Stimulated activated memory B cell treated with anti-CD40 and anti-IgM and Interleukin-4, amounts not matched to agents 10 μg/mL and 1 μg/mL and 100 μg/mL, for 72 hours (primary cell): ENCODE measurements at regions not wholly inside any gene's neighbourhood (a gene's known extent, or its start where the extent isn't known, plus 50 kb on each side); places are given as distances from the start of the nearest gene placed in this dataset.

Experiments used
- ATAC-seq: fragments of 150-1000 bp; cut with Tn5 transposase; 2 replicates; pipeline ENCODE4 v1.10.0; 2021
- H3K27ac Mint-ChIP-seq: one replicate; pipeline ENCODE4 v1.8.0; 2022; ENCODE audit warnings: mild to moderate bottlenecking, mixed read lengths
- H3K27me3 Mint-ChIP-seq: one replicate; pipeline ENCODE4 v1.8.0; 2022; ENCODE audit warnings: mixed read lengths
- H3K36me3 Mint-ChIP-seq: one replicate; pipeline ENCODE4 v1.8.0; 2022; ENCODE audit warnings: mixed read lengths
- H3K4me1 Mint-ChIP-seq: one replicate; pipeline ENCODE4 v1.8.0; 2022; ENCODE audit warnings: mixed read lengths
- H3K4me3 Mint-ChIP-seq: one replicate; pipeline ENCODE4 v1.8.0; 2022; ENCODE audit warnings: mild to moderate bottlenecking, moderate library complexity, mixed read lengths
- H3K9me3 Mint-ChIP-seq: one replicate; pipeline ENCODE4 v1.8.0; 2022; ENCODE audit warnings: mixed read lengths

GRCh38 chr18:57991552-57991951 is 52.5 kb upstream of the NEDD4L start:
- no peak overlapping the region for H3K27ac Mint-ChIP-seq
- H3K4me1 Mint-ChIP-seq: no peaks in the 10 kb centered on the region
- no peaks in the 10 kb centered on the region for H3K36me3 Mint-ChIP-seq
- H3K9me3 Mint-ChIP-seq: peaks cover 3% of the 10 kb centered on the region
- ATAC-seq: no peak
- H3K4me3 Mint-ChIP-seq: no peak overlapping the region
- H3K27me3 Mint-ChIP-seq: no peaks in the 10 kb centered on the region

- H3K36me3 Mint-ChIP-seq: no peaks in the 10 kb centered on the region
- H3K27me3 Mint-ChIP-seq: no peaks in the 10 kb centered on the region
- H3K9me3 Mint-ChIP-seq: peaks cover 3% of the 10 kb centered on the region
- H3K4me1 Mint-ChIP-seq: no peaks in the 10 kb centered on the region
- no peak overlapping the region for H3K4me3 Mint-ChIP-seq
- ATAC-seq: no peak
- no peak overlapping the region for H3K27ac Mint-ChIP-seq
Observed at GRCh38 chr18:57989536-57989935, 54.5 kb upstream of the NEDD4L start.

- no peak overlapping the region for H3K27ac Mint-ChIP-seq
- ATAC-seq: no peak
- H3K27me3 Mint-ChIP-seq: no peaks in the 10 kb centered on the region
- H3K9me3 Mint-ChIP-seq: peaks cover 3% of the 10 kb centered on the region
- no peak overlapping the region for H3K4me3 Mint-ChIP-seq
- H3K4me1 Mint-ChIP-seq: peaks cover 15% of the 10 kb centered on the region
- no peaks in the 10 kb centered on the region for H3K36me3 Mint-ChIP-seq
Observed at GRCh38 chr18:57984490-57985115, 59.4 kb upstream of the NEDD4L start.

GRCh38 chr18:57983965-57984364 is 60.1 kb upstream of the NEDD4L start:
- no peaks in the 10 kb centered on the region for H3K36me3 Mint-ChIP-seq
- H3K4me1 Mint-ChIP-seq: peaks cover 15% of the 10 kb centered on the region
- H3K9me3 Mint-ChIP-seq: peaks cover 3% of the 10 kb centered on the region
- H3K27me3 Mint-ChIP-seq: no peaks in the 10 kb centered on the region
- no peak overlapping the region for H3K4me3 Mint-ChIP-seq
- ATAC-seq: no peak
- no peak overlapping the region for H3K27ac Mint-ChIP-seq

- Mint-ChIP-seq H3K4me1 (peaks cover 15% of the 10 kb centered on the region), H3K27me3 (no peaks in the 10 kb centered on the region), H3K4me3 (no peak overlapping the region), H3K27ac (no peak overlapping the region), H3K36me3 (no peaks in the 10 kb centered on the region), H3K9me3 (peaks cover 3% of the 10 kb centered on the region)
- no peak for ATAC-seq
Observed at GRCh38 chr18:57983472-57983871, 60.6 kb upstream of the NEDD4L start.

GRCh38 chr18:57982372-57983021 is 61.5 kb upstream of the NEDD4L start:
- no peaks in the 10 kb centered on the region for H3K36me3 Mint-ChIP-seq
- peaks cover 15% of the 10 kb centered on the region for H3K4me1 Mint-ChIP-seq
- H3K9me3 Mint-ChIP-seq: no peaks in the 10 kb centered on the region
- H3K27ac Mint-ChIP-seq: no peak overlapping the region
- no peaks in the 10 kb centered on the region for H3K27me3 Mint-ChIP-seq
- H3K4me3 Mint-ChIP-seq: no peak overlapping the region
- ATAC-seq: peak; percentile 58

- Mint-ChIP-seq H3K36me3 (no peaks in the 10 kb centered on the region), H3K4me3 (no peak overlapping the region), H3K27ac (no peak overlapping the region), H3K9me3 (no peaks in the 10 kb centered on the region), H3K27me3 (no peaks in the 10 kb centered on the region), H3K4me1 (peaks cover 16% of the 10 kb centered on the region)
- no peak for ATAC-seq
Observed at GRCh38 chr18:57981308-57982028, 62.6 kb upstream of the NEDD4L start.

GRCh38 chr18:57980573-57981307 is 63.3 kb upstream of the NEDD4L start:
- H3K4me3 Mint-ChIP-seq: no peak overlapping the region
- no peak for ATAC-seq
- H3K36me3 Mint-ChIP-seq: no peaks in the 10 kb centered on the region
- no peaks in the 10 kb centered on the region for H3K9me3 Mint-ChIP-seq
- no peaks in the 10 kb centered on the region for H3K27me3 Mint-ChIP-seq
- peaks cover 23% of the 10 kb centered on the region for H3K4me1 Mint-ChIP-seq
- H3K27ac Mint-ChIP-seq: no peak overlapping the region

- peak; percentile 53 for ATAC-seq
- Mint-ChIP-seq H3K27ac (peak overlapping the region; percentile 79), H3K9me3 (no peaks in the 10 kb centered on the region), H3K4me3 (peak overlapping the region; percentile 64), H3K36me3 (no peaks in the 10 kb centered on the region), H3K4me1 (peaks cover 11% of the 10 kb centered on the region), H3K27me3 (no peaks in the 10 kb centered on the region)
Observed at GRCh38 chr18:57976230-57976773, 67.7 kb upstream of the NEDD4L start.

- peak; percentile 53 for ATAC-seq
Observed at GRCh38 chr18:57975805-57976204, 68.2 kb upstream of the NEDD4L start.

GRCh38 chr18:57974585-57975265 is 69.3 kb upstream of the NEDD4L start:
- Mint-ChIP-seq H3K4me1 (peaks cover 19% of the 10 kb centered on the region), H3K27ac (no peak overlapping the region), H3K27me3 (no peaks in the 10 kb centered on the region), H3K36me3 (no peaks in the 10 kb centered on the region), H3K4me3 (no peak overlapping the region), H3K9me3 (no peaks in the 10 kb centered on the region)
- ATAC-seq: no peak

More at GRCh38 chr18:57975805-57976204, 68.2 kb upstream of the NEDD4L start:
- Mint-ChIP-seq H3K4me1 (peaks cover 11% of the 10 kb centered on the region), H3K36me3 (no peaks in the 10 kb centered on the region), H3K4me3 (peak overlapping the region; percentile 64), H3K9me3 (no peaks in the 10 kb centered on the region), H3K27me3 (no peaks in the 10 kb centered on the region), H3K27ac (peak overlapping the region; percentile 79)

GRCh38 chr18:57973889-57974288 is 70.1 kb upstream of the NEDD4L start:
- Mint-ChIP-seq H3K36me3 (no peaks in the 10 kb centered on the region), H3K27ac (no peak overlapping the region), H3K4me3 (no peak overlapping the region), H3K9me3 (no peaks in the 10 kb centered on the region), H3K27me3 (no peaks in the 10 kb centered on the region), H3K4me1 (peaks cover 20% of the 10 kb centered on the region)
- ATAC-seq: no peak

GRCh38 chr18:57970356-57971095 is 73.5 kb upstream of the NEDD4L start:
- Mint-ChIP-seq H3K4me1 (peaks cover 11% of the 10 kb centered on the region), H3K4me3 (no peak overlapping the region), H3K36me3 (no peaks in the 10 kb centered on the region), H3K27me3 (no peaks in the 10 kb centered on the region), H3K27ac (peak overlapping the region; percentile 29), H3K9me3 (no peaks in the 10 kb centered on the region)
- no peak for ATAC-seq

GRCh38 chr18:57969824-57970223 is 74.2 kb upstream of the NEDD4L start:
- Mint-ChIP-seq H3K27ac (peak overlapping the region; percentile 29), H3K4me1 (peaks cover 18% of the 10 kb centered on the region), H3K9me3 (no peaks in the 10 kb centered on the region), H3K36me3 (no peaks in the 10 kb centered on the region), H3K27me3 (no peaks in the 10 kb centered on the region), H3K4me3 (no peak overlapping the region)
- no peak for ATAC-seq
